Sigmoid colon (tissue), 6 donors: ENCODE measurements at regions not wholly inside any gene's neighbourhood (a gene's known extent, or its start where the extent isn't known, plus 50 kb on each side); places are given as distances from the start of the nearest gene placed in this dataset.

Source experiments
- DNase-seq: peaks from one replicate; pipeline ENCODE4 v3.0.0-alpha.2; 2019
- H3K27ac ChIP-seq, 4 donors: fragments of 200-600 bp; sonication (generic); one replicate each; pipeline ENCODE4 v1.5.1; 2016 to 2019; ENCODE audit warnings: mild to moderate bottlenecking in 1 of 4
- H3K27me3 ChIP-seq, 3 donors: fragments of 200-600 bp; sonication (generic); one replicate each; pipeline ENCODE4 v1.5.1; 2019; ENCODE audit warnings: mild to moderate bottlenecking in 1 of 3
- H3K36me3 ChIP-seq, 4 donors: fragments of 200-600 bp; sonication (generic); one replicate each; pipeline ENCODE4 v1.5.1; 2016 to 2019
- H3K4me1 ChIP-seq, 4 donors: fragments of 200-600 bp; sonication (generic); one replicate each; pipeline ENCODE4 v1.5.1; 2017 to 2019
- H3K4me3 ChIP-seq, 4 donors: fragments of 200-600 bp; sonication (generic); one replicate each; pipeline ENCODE4 v1.5.1; 2017 to 2019; ENCODE audit warnings: mild to moderate bottlenecking in 2 of 4, moderate library complexity in 1 of 4
- H3K9me3 ChIP-seq, 4 donors: fragments of 200-600 bp in 3 of 4; sonication (generic) in 3 of 4; one replicate each; pipeline versions ENCODE4 v1.5.1 to v1.6.1; 2013 to 2019
- EP300 ChIP-seq, 4 donors: sonication (generic); formaldehyde crosslinking; IDR thresholded peaks; one replicate each; pipeline ENCODE4 v1.6.1; 2017; ENCODE audit warnings: antibody characterized with exemption in 4 of 4
- POLR2A ChIP-seq, 2 donors: fragments of 450-650 bp; IDR thresholded peaks; one replicate each; pipeline ENCODE4 v1.6.1; 2016; ENCODE audit warnings: antibody characterized with exemption in 2 of 2, mild to moderate bottlenecking in 2 of 2, moderate library complexity in 2 of 2
- POLR2AphosphoS5 ChIP-seq, 4 donors: sonication (generic); formaldehyde crosslinking; IDR thresholded peaks; one replicate each; pipeline ENCODE4 v1.6.1; 2017; ENCODE audit warnings: antibody characterized with exemption in 4 of 4
- WGBS, 2 donors: extraction: QIAGEN DNeasy Blood & Tissue Kit; methylation state at CpG; one replicate each; pipeline ENCODE4 v1.1.7; 2013; 5-methylcytosine and 5-hydroxymethylcytosine counted together
- intact Hi-C: fragments of 100-400 bp; cut with DNase I; formaldehyde crosslinking; loops from one replicate; pipeline ENCODE4 v1.15.1; 2023
- TF ChIP-seq, protein P1 (sequence below), 4 experiments: fragments of 450-650 bp in 3 of 4; fragments of 200-600 bp in 1 of 4; IDR thresholded peaks; one replicate each; pipeline ENCODE4 v1.5.1; 2016 to 2019; ENCODE audit warnings: antibody characterized with exemption in 4 of 4, mild to moderate bottlenecking in 3 of 4, moderate library complexity in 2 of 4
- donor health status: healthy with polysubstance abuse.
- donor health status: healthy.

DNA sequence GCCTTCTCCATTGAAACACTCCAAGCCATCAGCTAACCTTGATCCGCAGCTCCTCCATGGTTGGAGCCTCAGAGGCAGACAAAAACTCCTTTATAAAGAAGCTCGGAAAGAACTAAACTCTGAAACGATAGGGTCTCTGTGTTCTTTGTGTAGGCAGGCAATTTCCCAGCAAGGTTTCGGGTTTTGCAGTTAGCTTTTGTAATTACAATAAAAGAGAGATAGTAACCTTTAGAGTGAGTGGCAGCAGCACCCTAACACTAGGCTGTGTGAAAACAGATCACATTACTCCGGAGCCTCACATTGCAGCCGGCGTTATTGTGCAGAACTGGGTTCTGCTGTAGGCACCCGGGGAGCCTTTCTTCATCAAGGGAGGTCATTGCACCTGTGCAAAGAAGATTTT lies 115.8 kb upstream of the MAP3K1 start:
- no peaks in the 10 kb centered on the region for H3K9me3 ChIP-seq
- TF ChIP-seq POLR2AphosphoS5 (IDR thresholded peaks at IDR 0.05) (no peak), EP300 (IDR thresholded peaks at IDR 0.05) (no peak), POLR2A (IDR thresholded peaks at IDR 0.05) (no peak)
- TF ChIP-seq, protein P1, sequence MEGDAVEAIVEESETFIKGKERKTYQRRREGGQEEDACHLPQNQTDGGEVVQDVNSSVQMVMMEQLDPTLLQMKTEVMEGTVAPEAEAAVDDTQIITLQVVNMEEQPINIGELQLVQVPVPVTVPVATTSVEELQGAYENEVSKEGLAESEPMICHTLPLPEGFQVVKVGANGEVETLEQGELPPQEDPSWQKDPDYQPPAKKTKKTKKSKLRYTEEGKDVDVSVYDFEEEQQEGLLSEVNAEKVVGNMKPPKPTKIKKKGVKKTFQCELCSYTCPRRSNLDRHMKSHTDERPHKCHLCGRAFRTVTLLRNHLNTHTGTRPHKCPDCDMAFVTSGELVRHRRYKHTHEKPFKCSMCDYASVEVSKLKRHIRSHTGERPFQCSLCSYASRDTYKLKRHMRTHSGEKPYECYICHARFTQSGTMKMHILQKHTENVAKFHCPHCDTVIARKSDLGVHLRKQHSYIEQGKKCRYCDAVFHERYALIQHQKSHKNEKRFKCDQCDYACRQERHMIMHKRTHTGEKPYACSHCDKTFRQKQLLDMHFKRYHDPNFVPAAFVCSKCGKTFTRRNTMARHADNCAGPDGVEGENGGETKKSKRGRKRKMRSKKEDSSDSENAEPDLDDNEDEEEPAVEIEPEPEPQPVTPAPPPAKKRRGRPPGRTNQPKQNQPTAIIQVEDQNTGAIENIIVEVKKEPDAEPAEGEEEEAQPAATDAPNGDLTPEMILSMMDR (IDR thresholded peaks at IDR 0.05) = no peak
- intact Hi-C loops = no loop called here
- H3K27ac ChIP-seq = no peak overlapping the region
- no peaks in the 10 kb centered on the region for H3K4me1 ChIP-seq
- H3K4me3 ChIP-seq = no peak overlapping the region
- no peak for DNase-seq
- 87 to 91% methylated on average over 8 of the region's 8 CpGs for WGBS, 2 donors
- H3K36me3 ChIP-seq = no peaks in the 10 kb centered on the region
- no peaks in the 10 kb centered on the region for H3K27me3 ChIP-seq

DNA sequence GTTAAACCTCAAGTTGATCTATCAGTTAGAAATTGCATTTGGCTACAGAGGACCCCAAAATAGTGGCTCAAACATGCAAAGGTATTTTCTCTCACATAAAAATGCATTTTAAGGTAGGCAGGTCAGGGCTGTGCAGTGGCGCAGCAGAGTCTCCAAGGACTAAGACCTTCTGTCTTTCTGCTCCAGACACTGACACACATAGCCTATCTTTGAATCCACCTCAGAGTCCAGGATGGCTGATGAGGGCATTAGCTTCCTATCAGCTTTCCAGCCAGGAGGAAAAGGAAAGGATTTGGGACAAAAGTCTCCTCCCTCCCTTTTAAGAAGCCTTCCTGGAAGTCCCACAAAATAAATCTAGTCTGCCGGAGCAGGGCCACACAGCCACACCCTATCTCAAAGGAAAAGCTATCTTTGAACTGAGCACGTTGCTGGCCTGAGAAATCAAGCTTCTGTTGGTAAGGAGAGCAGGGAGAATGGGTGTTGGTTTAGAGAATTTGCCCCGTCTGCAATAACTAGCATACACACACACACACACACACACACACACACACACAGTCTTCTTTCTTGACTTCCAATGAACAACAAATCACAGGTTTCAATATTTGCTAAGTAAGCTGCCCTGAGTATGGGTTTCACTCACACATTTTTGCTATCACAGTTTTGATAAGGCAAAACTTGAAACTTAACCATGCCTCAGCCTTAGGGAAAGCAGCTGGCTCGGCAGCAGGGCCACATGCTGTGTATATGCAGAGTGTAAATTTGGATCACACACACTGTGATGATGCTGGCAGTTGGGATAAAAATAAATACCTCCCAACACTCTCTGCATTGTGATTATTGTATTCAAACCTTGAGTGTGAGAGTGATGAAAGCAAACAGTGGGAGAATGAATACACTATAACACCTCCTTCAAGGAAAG lies 116.6 kb upstream of the MAP3K1 start:
- no peaks in the 10 kb centered on the region for H3K36me3 ChIP-seq
- no peak overlapping the region for H3K27ac ChIP-seq
- H3K9me3 ChIP-seq = no peaks in the 10 kb centered on the region
- no peaks in the 10 kb centered on the region for H3K27me3 ChIP-seq
- intact Hi-C loops = no loop called here
- 30 to 39% methylated on average over 5 of the region's 5 CpGs for WGBS, 2 donors
- TF ChIP-seq POLR2AphosphoS5 (IDR thresholded peaks at IDR 0.05) (no peak), POLR2A (IDR thresholded peaks at IDR 0.05) (no peak), EP300 (IDR thresholded peaks at IDR 0.05) (no peak)
- TF ChIP-seq, protein P1 (IDR thresholded peaks at IDR 0.05) = no peak
- no peak for DNase-seq
- no peaks in the 10 kb centered on the region for H3K4me1 ChIP-seq
- no peak overlapping the region for H3K4me3 ChIP-seq

DNA sequence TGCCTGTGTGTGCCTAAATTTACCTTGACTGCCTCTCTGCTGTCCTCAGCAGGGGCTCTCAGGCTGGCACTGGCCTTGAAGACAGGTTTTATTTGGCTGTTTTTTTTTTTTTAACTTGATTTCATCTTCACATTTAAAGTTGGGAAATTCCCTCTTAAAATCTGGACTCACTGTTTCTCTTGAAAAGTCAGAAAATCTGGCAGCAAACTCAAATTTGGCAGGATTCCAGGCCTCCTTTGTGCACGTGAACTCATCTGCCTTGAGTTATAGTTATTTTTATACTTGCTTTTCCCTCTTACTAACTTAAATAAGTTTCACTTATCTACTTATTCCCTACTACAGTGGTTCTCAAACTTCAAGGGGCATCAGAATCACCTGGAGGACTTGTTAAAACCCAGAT lies 118.4 kb upstream of the MAP3K1 start:
- no peaks in the 10 kb centered on the region for H3K27me3 ChIP-seq
- intact Hi-C loops = no loop called here
- no peak overlapping the region for H3K27ac ChIP-seq
- no peak for TF ChIP-seq POLR2A (IDR thresholded peaks at IDR 0.05)
- TF ChIP-seq, protein P1 (IDR thresholded peaks at IDR 0.05) = no peak
- TF ChIP-seq EP300 (IDR thresholded peaks at IDR 0.05) = no peak
- TF ChIP-seq POLR2AphosphoS5 (IDR thresholded peaks at IDR 0.05) = no peak
- H3K36me3 ChIP-seq = no peaks in the 10 kb centered on the region
- WGBS, 2 donors = 37 to 57% methylated on average over 1 of the region's 1 CpG
- H3K9me3 ChIP-seq = no peaks in the 10 kb centered on the region
- DNase-seq = no peak
- H3K4me1 ChIP-seq = no peaks in the 10 kb centered on the region
- no peak overlapping the region for H3K4me3 ChIP-seq

DNA sequence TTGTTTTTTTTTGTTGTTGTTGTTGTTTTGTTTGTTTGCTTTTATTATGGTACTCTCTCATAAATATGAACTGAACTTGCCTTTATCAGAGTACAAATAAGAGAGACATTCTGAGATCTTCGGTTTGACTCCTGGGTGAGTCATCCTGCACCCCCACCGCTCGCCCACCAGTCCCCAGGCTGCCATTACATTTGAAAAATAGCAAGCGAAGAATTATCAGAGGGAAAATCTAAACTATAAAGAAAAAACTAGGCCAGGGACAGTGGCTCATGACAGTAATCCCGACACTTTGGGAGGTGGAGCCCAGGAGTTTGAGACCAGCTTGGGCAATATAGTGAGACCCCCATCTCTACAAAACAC lies 122.1 kb upstream of the MAP3K1 start:
- no peak for TF ChIP-seq POLR2AphosphoS5 (IDR thresholded peaks at IDR 0.05)
- TF ChIP-seq POLR2A (IDR thresholded peaks at IDR 0.05) = no peak
- TF ChIP-seq, protein P1 (IDR thresholded peaks at IDR 0.05) = no peak
- no peak for TF ChIP-seq EP300 (IDR thresholded peaks at IDR 0.05)
- 80 to 89% methylated on average over 5 of the region's 5 CpGs for WGBS, 2 donors

More for the DNA sequence above, 122.1 kb upstream of the MAP3K1 start:
- intact Hi-C loops = no loop called here
- Histone ChIP-seq H3K27me3 (no peaks in the 10 kb centered on the region), H3K4me3 (no peak overlapping the region), H3K36me3 (no peaks in the 10 kb centered on the region), H3K27ac (no peak overlapping the region), H3K9me3 (no peaks in the 10 kb centered on the region), H3K4me1 (no peaks in the 10 kb centered on the region)
- no peak for DNase-seq
